Lower leg skin (tissue), 3 donors: ENCODE measurements at regions not wholly inside any gene's neighbourhood (a gene's known extent, or its start where the extent isn't known, plus 50 kb on each side); places are given as distances from the start of the nearest gene placed in this dataset.

Source experiments
- POLR2A ChIP-seq, 2 donors: fragments of 450-650 bp; IDR thresholded peaks; one replicate each; pipeline ENCODE4 v1.6.1; 2016 to 2017; ENCODE audit warnings: antibody characterized with exemption in 2 of 2, mild to moderate bottlenecking in 1 of 2, moderate library complexity in 1 of 2
- TF ChIP-seq, protein P1 (sequence below), 3 donors: fragments of 450-650 bp; IDR thresholded peaks; one replicate each; pipeline ENCODE4 v1.5.1; 2016; ENCODE audit warnings: antibody characterized with exemption in 3 of 3, mild to moderate bottlenecking in 3 of 3, moderate library complexity in 2 of 3

DNA sequence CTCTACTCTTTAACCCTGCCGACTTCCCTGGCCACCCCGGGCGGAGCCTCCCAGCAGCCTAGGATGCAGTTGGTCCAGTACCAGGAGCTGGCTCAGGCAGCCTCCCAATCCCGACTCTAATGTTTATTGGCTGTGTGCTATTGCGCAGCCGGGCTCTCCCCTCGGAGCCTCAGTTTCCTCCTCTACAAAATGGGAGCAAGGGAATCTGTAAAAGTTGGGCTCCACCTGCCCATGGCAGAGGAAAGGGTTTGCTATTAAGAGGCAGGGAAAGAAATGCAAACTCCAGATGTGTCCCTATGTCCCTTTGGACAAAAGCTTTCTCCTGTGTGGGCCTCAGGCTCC lies 140.8 kb upstream of the PJA1 start:
- TF ChIP-seq POLR2A (IDR thresholded peaks at IDR 0.05), result no peak
- TF ChIP-seq, protein P1, sequence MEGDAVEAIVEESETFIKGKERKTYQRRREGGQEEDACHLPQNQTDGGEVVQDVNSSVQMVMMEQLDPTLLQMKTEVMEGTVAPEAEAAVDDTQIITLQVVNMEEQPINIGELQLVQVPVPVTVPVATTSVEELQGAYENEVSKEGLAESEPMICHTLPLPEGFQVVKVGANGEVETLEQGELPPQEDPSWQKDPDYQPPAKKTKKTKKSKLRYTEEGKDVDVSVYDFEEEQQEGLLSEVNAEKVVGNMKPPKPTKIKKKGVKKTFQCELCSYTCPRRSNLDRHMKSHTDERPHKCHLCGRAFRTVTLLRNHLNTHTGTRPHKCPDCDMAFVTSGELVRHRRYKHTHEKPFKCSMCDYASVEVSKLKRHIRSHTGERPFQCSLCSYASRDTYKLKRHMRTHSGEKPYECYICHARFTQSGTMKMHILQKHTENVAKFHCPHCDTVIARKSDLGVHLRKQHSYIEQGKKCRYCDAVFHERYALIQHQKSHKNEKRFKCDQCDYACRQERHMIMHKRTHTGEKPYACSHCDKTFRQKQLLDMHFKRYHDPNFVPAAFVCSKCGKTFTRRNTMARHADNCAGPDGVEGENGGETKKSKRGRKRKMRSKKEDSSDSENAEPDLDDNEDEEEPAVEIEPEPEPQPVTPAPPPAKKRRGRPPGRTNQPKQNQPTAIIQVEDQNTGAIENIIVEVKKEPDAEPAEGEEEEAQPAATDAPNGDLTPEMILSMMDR (IDR thresholded peaks at IDR 0.05), result no peak
